Natural killer cell (primary cell): ENCODE measurements at regions not wholly inside any gene's neighbourhood (a gene's known extent, or its start where the extent isn't known, plus 50 kb on each side); places are given as distances from the start of the nearest gene placed in this dataset.

Experiments
- ATAC-seq, 3 donors: fragments of 150-1000 bp in 2 of 3; fragments of 200-7000 bp in 1 of 3; cut with Tn5 transposase; 1 replicate in 1 of 3; 2 replicates in 2 of 3; pipeline ENCODE4 v1.10.0; 2021; ENCODE audit warnings: mild to moderate bottlenecking in 2 of 3, moderate library complexity in 2 of 3
- DNase-seq, 2 donors: peaks; one replicate each; pipeline versions ENCODE4 v3.0.0 to v3.0.0-alpha.2; 2013 to 2021; ENCODE audit warnings: mixed read lengths in 1 of 2
- H3K27ac ChIP-seq: one replicate; pipeline ENCODE4 v1.5.1; 2013; ENCODE audit warnings: mild to moderate bottlenecking, low read length
- H3K27me3 ChIP-seq: one replicate; pipeline ENCODE4 v1.6.1; 2013; ENCODE audit warnings: low read length; ENCODE audit not compliant: control insufficient read depth, insufficient read depth
- H3K36me3 ChIP-seq: one replicate; pipeline ENCODE4 v1.6.1; 2013; ENCODE audit warnings: low read length; ENCODE audit not compliant: control insufficient read depth, insufficient read depth
- H3K4me1 ChIP-seq: one replicate; pipeline ENCODE4 v1.6.1; 2013; ENCODE audit warnings: low read length; ENCODE audit not compliant: control insufficient read depth, insufficient read depth
- H3K4me3 ChIP-seq: one replicate; pipeline ENCODE4 v1.5.1; 2013; ENCODE audit warnings: low read length
- H3K9me3 ChIP-seq: one replicate; pipeline ENCODE4 v1.6.1; 2013; ENCODE audit warnings: low read length; ENCODE audit not compliant: control insufficient read depth, insufficient read depth
- H3K27ac Mint-ChIP-seq, 2 donors: one replicate each; pipeline ENCODE4 v1.8.0; 2022; ENCODE audit warnings: mild to moderate bottlenecking in 2 of 2, mixed read lengths in 2 of 2, moderate library complexity in 1 of 2
- H3K27me3 Mint-ChIP-seq, 2 donors: one replicate each; pipeline ENCODE4 v1.8.0; 2022; ENCODE audit warnings: low read depth in 2 of 2, mixed read lengths in 2 of 2
- H3K36me3 Mint-ChIP-seq: one replicate; pipeline ENCODE4 v1.8.0; 2022; ENCODE audit warnings: mixed read lengths
- H3K4me1 Mint-ChIP-seq, 2 donors: one replicate each; pipeline ENCODE4 v1.8.0; 2022; ENCODE audit warnings: mixed read lengths in 2 of 2
- H3K4me3 Mint-ChIP-seq: one replicate; pipeline ENCODE4 v1.8.0; 2022; ENCODE audit warnings: mild to moderate bottlenecking, moderate library complexity, mixed read lengths
- H3K9me3 Mint-ChIP-seq, 2 donors: one replicate each; pipeline ENCODE4 v1.8.0; 2022; ENCODE audit warnings: mixed read lengths in 2 of 2
- WGBS: methylation state at CpG from one replicate; pipeline ENCODE4 v1.1.7; 2013; ENCODE audit warnings: missing lambda C conversion rate; ENCODE audit not compliant: insufficient coverage; 5-methylcytosine and 5-hydroxymethylcytosine counted together
- intact Hi-C: fragments of 100-400 bp; cut with micrococcal nuclease; formaldehyde crosslinking; loops from one replicate; pipeline ENCODE4 v1.14.2; 2022
- TF ChIP-seq, protein P1 (sequence below): fragments of 200-600 bp; IDR thresholded peaks from one replicate; pipeline ENCODE4 v1.8.0; 2022; ENCODE audit warnings: antibody characterized with exemption

DNA sequence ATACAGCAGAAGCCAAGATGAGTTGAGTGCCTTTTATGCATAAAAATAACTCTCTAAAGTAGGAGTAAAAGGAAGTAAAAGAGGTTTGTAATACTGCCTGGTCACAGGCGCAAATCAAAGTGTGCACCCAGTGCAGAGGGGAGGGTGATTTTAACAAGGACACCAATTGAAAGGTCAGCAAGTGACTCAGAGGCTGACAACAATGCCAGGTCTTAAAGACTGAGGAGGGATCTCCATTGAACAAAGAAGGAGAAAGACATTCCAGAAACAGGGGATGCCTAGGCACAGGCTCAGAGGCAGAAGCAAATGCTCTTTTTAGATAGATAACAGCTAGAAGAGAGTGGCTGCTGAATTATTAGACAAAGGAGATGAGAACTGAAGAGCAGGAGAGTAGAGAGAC lies 297.4 kb upstream of the VCX start:
- no peak for DNase-seq
- WGBS, result 92% methylated on average over 1 of the region's 1 CpG
- Mint-ChIP-seq H3K4me1 (no peaks in the 10 kb centered on the region), H3K9me3 (peaks cover 4 to 8% of the 10 kb centered on the region in 2 donors), H3K4me3 (no peak overlapping the region), H3K27me3 (no peaks in the 10 kb centered on the region), H3K36me3 (no peaks in the 10 kb centered on the region), H3K27ac (no peak overlapping the region)
- intact Hi-C loops, result no loop called here
- Histone ChIP-seq H3K4me1 (no peaks in the 10 kb centered on the region), H3K9me3 (no peaks in the 10 kb centered on the region), H3K36me3 (no peaks in the 10 kb centered on the region), H3K27me3 (no peaks in the 10 kb centered on the region), H3K27ac (no peak overlapping the region), H3K4me3 (no peak overlapping the region)
- ATAC-seq, result no peak
- TF ChIP-seq, protein P1, sequence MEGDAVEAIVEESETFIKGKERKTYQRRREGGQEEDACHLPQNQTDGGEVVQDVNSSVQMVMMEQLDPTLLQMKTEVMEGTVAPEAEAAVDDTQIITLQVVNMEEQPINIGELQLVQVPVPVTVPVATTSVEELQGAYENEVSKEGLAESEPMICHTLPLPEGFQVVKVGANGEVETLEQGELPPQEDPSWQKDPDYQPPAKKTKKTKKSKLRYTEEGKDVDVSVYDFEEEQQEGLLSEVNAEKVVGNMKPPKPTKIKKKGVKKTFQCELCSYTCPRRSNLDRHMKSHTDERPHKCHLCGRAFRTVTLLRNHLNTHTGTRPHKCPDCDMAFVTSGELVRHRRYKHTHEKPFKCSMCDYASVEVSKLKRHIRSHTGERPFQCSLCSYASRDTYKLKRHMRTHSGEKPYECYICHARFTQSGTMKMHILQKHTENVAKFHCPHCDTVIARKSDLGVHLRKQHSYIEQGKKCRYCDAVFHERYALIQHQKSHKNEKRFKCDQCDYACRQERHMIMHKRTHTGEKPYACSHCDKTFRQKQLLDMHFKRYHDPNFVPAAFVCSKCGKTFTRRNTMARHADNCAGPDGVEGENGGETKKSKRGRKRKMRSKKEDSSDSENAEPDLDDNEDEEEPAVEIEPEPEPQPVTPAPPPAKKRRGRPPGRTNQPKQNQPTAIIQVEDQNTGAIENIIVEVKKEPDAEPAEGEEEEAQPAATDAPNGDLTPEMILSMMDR, result no peak

DNA sequence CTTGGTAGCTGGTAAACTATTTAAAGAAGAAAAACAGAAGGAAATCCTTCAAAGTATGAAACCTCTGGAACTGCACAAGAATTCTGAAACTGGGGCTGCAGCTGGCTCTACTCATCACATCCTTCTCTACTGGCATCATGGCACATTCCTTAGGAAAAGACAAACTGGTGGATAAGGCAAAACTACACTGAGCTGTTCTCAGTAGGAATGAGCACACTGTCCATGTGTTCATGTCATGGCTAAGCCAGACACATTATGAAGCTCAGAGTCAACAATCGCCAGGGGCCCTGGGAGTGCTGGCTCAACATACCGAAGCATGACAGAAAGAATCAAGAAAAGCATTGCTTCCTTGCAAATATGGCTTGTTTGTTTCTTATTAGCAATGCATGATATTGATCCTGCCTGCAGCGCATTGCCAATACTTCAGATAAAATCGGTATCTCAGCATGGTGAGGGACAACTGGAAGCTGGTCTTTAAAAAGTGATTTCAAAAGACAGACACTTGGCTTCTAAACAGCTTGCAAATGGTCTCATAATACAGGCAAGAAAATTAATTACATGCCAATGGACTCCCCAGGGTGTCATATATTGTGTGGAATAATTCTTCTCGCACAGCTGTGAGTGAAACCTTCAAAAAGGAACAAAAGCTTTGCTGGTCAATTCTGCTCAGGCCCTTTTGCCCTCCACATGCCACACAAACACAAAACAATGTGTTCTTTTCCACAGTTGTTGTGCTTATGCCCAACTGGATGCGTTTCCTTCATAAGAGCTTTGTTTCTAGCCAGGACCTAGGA lies 300.2 kb upstream of the VCX start:
- Histone ChIP-seq H3K27me3 (no peaks in the 10 kb centered on the region), H3K4me1 (no peaks in the 10 kb centered on the region), H3K4me3 (no peak overlapping the region), H3K27ac (no peak overlapping the region), H3K36me3 (no peaks in the 10 kb centered on the region), H3K9me3 (no peaks in the 10 kb centered on the region)
- H3K27ac Mint-ChIP-seq, result no peak overlapping the region
- H3K4me1 Mint-ChIP-seq, result no peaks in the 10 kb centered on the region
- H3K9me3 Mint-ChIP-seq, result peaks cover 10 to 11% of the 10 kb centered on the region in 2 donors
- intact Hi-C loops, result no loop called here
- WGBS, result 86% methylated on average over 5 of the region's 6 CpGs
- no peak overlapping the region for H3K4me3 Mint-ChIP-seq
- no peaks in the 10 kb centered on the region for H3K27me3 Mint-ChIP-seq
- no peak for ATAC-seq
- TF ChIP-seq, protein P1, result no peak
- no peaks in the 10 kb centered on the region for H3K36me3 Mint-ChIP-seq
- no peak for DNase-seq

DNA sequence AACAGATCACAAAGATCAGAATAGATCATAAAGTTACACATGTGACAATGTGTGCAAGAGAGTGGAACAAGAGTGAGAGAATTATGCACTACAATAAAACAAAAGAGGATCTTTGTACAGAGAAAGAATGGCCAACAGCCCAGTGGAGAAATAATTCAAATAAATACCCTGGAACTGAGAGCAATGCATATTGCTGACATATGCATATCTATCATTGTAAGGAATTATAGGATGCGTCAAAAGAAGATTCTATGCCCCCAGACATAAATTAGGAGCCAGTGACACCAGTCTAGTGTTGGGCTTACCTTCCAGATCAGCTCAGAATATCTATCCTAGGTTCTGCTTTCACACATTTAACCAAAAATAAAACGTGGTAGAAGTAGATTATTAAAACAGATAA lies 320.1 kb upstream of the VCX start:
- Mint-ChIP-seq H3K4me3 (no peak overlapping the region), H3K4me1 (no peaks in the 10 kb centered on the region), H3K9me3 (peaks cover 8 to 20% of the 10 kb centered on the region in 2 donors), H3K27ac (no peak overlapping the region), H3K36me3 (peaks cover 25% of the 10 kb centered on the region), H3K27me3 (no peaks in the 10 kb centered on the region)
- intact Hi-C loops, result no loop called here
- ATAC-seq, result no peak
- no CpG with 5 or more reads among the region's 2 CpGs for WGBS
- H3K27me3 ChIP-seq, result no peaks in the 10 kb centered on the region
- no peaks in the 10 kb centered on the region for H3K9me3 ChIP-seq
- TF ChIP-seq, protein P1, result no peak
- no peak for DNase-seq
- no peak overlapping the region for H3K27ac ChIP-seq
- no peaks in the 10 kb centered on the region for H3K4me1 ChIP-seq
- H3K36me3 ChIP-seq, result no peaks in the 10 kb centered on the region
- no peak overlapping the region for H3K4me3 ChIP-seq
